ENCODE measurements at regions not wholly inside any gene's neighbourhood (a gene's known extent, or its start where the extent isn't known, plus 50 kb on each side); places are given as distances from the start of the nearest gene placed in this dataset.
"Not testable (repeated sequence)": the region's sequence is repeated elsewhere in the genome, so short reads cannot be mapped to it uniquely, and the experiment has no call there.

DNA sequence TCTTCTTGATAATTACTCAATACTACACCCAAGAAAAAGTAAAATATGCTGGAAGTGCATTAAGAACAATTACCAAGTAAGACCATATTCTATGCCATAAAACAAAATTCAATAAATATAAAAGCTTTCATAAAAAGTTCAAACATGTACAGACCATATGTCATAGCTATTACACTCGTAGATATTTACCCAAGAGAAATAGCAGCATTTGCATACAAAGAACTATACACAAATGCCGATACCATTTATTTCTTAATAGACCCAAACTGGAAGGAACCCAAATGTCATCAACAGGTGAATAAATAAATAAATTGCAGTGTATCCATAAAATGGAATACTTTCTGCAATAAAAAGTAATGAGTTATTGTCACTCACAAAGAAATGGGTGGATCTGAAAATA is 78.3 kb upstream of the SLC16A7 start:
- no peak for DNase-seq (ENCODE audit: low read depth, low spot score)

DNA sequence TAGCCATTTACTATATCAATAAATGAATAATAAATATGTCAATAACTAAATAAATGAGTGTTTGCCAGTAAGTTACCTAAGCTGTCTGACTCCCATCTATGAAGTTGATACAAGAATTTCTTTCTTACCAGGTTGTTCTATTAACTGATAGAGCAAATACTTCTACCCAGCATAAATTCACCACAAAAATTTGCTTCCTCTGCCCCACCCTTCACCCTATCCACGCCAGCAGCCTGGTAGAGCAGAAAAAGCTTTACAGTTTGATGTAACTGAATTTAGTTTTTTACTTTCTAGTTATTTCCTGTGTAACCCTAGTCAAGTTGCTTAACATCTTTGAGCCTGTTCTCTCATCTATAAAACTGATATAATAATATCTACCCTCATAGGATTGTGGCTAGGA is 94.9 kb upstream of the SLC16A7 start:
- no peak for DNase-seq (ENCODE audit: low read depth, low spot score)

DNA sequence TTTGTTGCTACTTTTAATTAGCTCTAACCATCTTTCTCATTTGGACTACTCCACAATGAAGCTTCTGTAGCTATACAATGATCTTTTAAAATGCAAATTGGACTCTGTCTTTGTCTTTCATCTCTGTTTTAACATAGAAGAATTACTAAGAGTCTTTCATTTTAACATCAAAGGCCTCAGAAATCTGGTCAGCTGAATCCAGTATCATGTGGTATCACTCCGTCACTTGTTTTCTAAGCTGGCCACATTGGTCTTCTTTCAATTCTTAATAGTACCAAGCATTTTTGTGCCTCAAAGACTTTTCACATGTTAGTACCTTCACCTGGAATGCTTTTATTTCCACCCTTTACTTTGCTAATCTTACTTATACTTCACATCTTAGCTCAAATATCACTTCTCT is 95.5 kb upstream of the SLC16A7 start:
- no peak for DNase-seq (ENCODE audit: low read depth, low spot score)

DNA sequence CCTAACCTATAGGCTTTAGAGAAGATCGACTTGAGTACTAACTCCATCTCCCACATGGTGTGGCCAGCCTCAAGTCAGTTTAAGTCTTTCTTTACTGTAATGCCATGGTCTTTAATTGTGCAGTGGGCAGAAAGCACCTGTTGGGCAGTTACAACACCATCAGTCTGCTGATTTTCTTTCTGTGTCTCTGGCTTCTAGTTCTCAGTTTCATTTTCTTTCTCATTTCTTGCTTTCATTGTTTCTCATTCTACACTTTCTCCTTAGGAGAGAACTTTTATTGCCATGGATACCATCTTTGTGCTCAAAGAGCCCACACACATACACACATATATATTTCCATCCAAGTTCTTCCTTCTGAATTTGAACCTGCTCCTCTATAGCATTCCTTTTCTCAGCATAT is 96.1 kb upstream of the SLC16A7 start:
- no peak for DNase-seq (ENCODE audit: low read depth, low spot score)

DNA sequence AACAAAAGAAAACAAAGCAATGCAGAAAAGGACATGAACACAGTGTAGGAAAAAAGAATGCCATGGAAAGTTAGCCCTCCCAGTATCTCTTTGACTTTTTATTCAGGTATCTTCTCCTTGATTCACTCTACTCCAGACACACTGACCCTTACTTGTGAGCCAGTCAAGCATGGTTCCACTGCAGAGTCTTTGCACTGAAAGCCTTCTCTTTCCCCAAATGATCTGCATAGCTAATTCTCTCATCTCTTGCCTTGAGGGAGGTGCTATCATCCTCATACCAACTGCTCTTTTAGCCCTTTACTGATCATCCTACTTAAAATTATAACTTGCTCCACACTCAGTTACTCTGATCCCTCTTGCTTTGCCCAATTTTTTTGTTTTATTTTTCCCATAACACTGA is 101.2 kb upstream of the SLC16A7 start:
- no peak for DNase-seq (ENCODE audit: low read depth, low spot score)

DNA sequence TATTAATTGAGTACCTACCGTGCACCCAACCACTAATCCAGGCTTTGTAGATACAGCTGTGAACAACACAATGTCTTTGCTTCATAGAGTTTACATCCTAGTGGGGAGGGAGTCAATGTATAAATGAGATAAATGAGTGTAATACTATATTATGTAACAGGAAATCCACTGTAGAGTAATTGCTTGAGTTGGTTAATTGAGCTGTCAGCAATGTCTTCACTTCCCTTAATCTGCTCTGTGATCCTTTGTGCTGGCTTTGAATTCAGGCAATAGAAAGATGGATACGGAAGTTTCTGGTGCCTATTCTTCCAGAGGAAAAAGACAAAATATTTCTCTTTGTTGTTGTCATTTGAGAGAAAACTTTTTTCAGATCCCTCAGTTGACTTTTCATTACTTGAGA is 104.0 kb upstream of the SLC16A7 start:
- DNase-seq (ENCODE audit: low read depth, low spot score), result no peak

DNA sequence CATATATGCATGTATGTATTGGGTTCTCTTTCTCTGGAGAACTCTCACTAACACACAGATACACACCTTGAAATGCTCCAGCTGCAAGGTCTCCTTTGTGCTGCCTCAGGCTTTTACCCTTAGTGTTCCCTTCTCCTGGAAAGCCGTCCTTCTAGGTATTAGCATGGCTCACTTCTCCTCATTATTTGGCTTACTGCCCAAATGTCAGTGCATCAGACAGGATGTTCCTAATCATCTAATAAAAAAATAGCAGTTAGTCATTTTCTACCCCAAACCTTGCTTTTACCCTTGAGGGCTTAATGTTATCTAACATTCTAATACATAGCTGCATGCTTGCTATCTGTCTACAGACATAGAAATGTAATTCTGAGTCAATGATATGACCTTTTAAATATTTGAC is 109.0 kb upstream of the SLC16A7 start:
- DNase-seq (ENCODE audit: low read depth, low spot score), result no peak

DNA sequence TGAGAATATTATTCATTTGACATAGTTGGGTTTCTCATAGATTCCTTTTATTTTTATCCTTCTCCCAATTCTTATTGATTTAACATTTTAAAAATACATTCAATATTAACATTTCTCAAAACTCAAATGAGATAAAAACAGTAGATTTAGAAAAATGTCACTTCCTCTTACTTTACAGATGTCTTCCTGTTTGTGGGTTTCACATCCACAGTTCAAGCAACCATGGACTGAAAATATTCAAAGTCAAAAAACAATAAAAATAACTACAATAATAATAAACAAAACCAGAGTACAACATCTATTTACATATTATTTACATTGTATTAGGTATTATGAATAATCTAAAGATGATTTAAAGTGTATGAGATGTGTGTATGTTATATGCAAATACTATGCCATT is 111.3 kb upstream of the SLC16A7 start:
- DNase-seq (ENCODE audit: low read depth, low spot score), result no peak

DNA sequence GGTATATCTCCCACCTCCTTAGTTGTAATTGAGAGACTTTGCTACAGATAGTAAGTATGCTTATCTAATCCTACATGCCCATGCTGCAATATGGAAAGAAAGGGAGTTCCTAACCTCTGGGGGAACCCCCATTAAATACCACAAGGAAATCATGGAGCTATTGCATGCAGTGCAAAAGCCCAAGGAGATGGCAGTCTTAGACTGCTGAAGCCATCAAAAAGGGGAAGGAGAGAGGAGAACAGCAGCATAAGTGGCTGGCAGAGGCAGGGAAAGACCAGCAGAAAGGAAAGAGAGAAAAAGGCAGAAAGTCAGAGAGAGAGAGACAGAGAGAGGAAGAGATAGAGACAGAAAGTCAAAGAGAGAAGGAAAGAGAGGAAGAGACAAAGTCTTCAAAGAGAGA is 121.6 kb upstream of the SLC16A7 start:
- DNase-seq (ENCODE audit: low read depth, low spot score), result not testable (repeated sequence)

DNA sequence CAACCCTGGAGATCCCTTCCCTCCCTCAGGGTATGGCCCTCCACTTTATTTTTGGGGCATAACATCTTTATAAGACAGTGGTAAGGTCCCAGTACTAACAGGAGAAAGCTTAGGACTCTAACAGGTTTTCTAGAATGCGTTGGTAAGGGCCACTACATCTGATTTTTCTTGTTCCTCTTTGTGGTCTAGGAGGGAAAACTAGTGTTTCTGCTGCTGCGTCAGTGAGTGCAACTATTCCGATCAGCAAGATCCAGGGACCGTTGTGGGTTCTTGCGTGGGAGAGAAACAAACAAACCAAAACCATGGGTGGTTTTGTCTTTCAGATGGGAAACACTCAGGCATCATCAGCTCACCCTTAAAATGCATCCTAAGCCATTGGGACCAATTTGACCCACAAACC is 123.6 kb upstream of the SLC16A7 start:
- DNase-seq (ENCODE audit: low read depth, low spot score), result no peak

DNA sequence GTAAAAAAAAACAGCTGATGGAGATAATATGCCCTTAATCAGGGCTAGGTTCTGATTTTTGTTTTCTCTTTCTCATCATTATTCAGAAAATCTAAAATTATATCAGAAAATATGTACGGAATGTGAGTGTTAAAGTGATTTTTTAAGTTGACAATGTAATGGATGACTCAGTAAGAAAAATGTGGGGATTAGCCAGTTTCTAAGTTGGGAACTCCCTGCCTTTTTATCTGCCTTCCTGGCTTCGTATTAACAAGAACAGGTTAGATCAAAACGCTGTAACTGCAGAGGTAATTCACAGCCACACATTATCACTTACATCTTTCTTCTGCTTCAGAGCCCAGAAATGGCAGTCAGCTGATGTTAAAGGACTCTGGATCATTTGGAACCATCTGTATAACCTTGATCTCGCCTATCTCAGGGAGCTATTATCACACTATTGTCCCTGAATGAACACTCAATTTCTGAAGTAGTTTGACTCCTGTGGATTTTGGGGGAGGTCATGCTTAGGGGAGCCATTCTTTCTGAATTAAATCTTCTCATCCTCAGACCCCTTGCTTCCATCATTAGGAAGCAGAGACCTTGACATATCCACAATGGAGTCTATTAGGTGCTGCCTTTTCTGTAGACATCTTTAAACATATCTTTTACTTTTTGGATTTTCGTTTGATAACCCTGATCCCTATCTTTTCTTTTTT is 135.7 kb upstream of the SLC16A7 start:
- no peak for DNase-seq (ENCODE audit: low read depth, low spot score)

DNA sequence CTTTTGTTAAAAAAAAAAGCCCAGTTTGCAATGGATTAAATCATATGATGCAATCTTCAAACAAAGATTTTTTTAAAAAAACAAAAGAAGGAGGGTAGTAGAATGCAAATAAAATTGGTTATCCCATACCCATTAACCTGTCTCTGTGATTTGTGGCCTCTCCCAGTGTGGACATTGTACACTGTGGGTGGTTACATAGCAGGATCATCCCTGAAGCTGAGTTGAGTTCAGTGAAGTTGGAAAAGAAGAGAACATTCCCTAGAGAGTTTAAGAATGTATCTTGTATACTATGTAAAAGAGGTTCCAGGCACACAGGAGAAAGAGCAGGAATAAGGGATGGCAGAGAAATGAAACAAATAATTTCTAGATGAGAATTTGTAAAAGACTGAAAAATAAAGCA is 142.4 kb upstream of the SLC16A7 start:
- DNase-seq (ENCODE audit: low read depth, low spot score), result no peak

DNA sequence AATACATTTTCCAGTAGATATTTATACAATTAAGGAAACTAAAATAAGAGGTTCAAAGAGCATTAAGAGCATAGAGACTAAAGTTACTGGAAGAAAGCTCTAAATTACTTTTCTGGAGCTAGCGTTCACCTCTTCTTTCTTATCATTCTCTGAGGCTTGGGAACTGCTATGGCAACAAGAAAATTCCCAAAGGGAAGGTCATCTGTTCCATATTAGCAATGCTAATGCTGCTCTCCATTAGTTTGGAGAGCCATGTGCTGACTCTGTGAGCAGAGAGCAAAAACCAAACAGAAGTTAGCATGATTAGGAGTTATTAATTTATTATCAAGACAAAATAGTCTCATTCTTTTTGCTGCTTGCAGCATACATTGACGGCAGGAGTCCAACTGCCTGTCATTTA is 143.1 kb upstream of the SLC16A7 start:
- no peak for DNase-seq (ENCODE audit: low read depth, low spot score)

DNA sequence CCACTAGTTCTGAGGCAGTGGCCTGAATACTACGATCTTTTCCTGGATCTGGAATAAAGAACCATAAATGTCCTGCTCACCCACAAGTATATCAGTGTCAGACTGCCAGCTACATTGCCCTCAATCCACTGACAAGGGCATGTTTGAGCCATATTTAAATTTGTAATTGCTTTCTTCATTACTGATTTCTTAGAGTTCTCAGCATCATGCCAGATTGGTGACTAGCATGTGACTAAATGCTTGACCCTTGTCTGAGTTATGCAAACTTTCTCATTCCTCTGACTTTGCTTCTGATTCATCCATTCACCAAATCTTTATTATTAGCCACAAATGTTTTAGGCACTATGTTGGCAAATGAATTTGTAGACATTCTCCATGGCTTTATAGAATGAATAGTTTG is 143.6 kb upstream of the SLC16A7 start:
- DNase-seq (ENCODE audit: low read depth, low spot score), result no peak

DNA sequence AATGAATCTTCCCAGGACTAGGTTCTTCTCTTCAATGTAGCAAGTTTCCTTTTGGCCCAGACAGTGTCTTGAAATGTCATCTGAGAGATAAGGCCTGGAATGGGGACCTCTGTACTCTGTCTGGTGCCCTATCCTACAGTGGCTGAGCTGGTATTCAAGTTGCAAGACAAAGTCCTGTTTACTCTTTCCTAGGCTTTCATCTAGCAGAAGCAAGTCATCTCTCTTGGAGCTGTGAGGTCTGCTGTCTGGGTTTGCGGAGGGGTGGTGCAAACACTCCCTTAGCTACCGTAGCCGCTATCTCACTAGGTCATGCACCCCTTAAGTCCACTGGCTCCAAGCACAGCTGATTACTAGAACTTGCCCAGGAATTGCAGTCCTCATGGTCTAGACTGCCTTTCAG is 149.7 kb upstream of the SLC16A7 start:
- DNase-seq (ENCODE audit: low read depth, low spot score), result peak; percentile 10

DNA sequence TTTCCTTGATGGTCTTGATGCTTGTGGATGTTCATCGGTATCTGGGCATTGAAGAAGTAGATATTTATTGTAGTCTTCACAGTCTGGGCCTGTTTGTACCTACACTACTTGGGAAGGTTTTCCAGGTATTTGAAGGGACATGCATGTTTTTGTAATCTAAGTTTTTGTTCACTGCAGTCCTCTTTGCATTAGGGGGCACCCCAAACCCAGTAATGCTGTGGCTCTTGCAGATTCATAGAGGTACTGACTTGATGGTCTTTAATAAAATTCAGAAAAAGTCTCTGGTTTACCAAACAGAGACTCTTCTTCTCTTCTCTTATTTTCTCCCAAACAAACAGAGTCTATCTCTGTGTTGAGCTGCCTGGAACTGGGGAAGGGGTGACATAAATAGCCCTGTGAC is 150.9 kb upstream of the SLC16A7 start:
- DNase-seq (ENCODE audit: low read depth, low spot score), result no peak

DNA sequence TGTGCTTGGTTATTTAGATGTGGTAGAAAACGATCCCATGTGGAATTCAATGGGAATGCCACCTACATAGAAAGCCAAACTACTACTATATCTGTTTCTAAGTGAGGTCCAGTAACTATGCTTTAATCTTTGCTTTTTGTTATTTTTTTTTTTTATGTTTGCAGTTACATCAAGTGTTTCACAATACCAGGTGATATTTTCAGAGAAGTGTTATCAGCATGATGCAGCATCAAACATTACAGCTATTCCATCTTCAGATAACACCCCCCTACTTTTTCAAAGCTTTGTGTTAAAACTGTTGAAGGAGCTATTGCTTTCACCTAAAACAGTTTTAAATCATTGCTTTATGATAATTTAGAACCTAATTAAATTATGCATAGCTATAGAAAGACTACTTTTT is 163.8 kb upstream of the SLC16A7 start:
- DNase-seq (ENCODE audit: low read depth, low spot score), result no peak

DNA sequence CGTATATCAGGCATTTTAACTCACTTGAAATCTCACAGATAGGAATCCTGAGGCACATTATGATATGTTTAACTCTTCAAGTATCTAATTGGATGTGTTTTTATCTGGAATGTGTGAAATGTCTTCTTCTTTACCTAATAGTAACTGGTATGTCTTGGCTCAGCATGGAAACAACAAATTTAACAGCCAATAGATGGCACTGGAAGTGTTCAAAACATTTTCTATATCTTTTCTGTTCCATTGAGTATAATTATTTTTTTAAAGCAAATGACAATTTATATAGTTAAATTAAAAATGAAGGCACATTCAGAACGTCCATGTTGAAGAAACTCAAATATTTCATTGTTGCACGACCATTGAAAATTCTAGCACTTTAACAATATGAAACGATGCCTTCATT is 164.6 kb upstream of the SLC16A7 start:
- no peak for DNase-seq (ENCODE audit: low read depth, low spot score)

DNA sequence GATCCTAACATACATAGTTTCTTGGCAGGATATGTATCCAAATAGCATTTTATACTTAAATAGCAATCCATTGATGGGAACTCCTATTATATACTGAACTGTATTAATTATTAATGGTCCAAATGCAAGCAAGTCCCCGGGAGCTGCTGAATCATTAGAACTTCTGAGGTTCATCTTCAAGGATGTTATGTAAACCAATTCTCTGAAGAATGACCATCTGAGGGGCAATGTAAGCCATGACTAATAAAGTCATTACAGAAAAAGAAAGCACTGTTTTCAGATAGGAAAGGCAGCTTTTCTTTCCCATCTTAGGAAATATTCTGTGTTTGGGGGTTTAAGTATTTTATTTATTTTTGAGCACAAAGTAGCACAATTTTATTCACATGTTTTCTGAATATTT is 166.1 kb upstream of the SLC16A7 start:
- DNase-seq (ENCODE audit: low read depth, low spot score), result no peak

DNA sequence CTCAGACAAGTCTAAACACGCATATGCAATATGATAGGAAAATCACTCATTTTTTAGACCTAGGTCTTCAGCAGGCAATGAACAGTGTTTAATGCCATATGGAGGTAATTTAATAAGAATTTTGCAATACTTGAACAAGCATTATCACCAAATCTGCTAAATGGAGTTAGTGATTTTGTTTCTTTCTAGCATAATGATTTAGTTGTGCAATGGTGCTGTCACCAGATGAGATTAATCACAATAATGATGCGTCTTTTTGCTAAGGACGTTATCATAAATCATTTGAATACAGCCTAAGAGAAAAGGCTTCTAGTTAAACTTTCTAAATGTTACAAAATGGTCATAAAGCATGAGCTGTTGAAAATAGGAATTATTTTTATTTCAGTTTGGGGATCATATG is 170.0 kb upstream of the SLC16A7 start:
- DNase-seq (ENCODE audit: low read depth, low spot score), result no peak

DNA sequence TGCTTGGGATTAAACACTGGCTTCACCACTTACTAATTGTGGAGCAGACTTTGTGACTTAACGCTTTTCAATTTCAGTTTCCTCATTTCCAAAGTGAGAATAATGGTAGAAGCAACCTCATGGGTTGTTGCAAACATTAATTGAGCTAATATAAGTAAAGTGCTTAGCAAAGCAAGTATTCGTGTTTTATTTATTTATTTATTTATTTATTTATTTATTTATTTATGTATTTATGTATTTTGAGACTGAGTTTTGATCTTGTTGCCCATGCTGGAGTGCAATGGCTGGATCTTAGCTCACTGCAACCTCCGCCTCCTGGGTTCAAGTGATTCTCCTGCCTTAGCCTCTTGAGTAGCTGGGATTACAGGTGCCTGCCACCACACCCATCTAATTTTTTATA is 171.2 kb upstream of the SLC16A7 start:
- not testable (repeated sequence) for DNase-seq (ENCODE audit: low read depth, low spot score)

DNA sequence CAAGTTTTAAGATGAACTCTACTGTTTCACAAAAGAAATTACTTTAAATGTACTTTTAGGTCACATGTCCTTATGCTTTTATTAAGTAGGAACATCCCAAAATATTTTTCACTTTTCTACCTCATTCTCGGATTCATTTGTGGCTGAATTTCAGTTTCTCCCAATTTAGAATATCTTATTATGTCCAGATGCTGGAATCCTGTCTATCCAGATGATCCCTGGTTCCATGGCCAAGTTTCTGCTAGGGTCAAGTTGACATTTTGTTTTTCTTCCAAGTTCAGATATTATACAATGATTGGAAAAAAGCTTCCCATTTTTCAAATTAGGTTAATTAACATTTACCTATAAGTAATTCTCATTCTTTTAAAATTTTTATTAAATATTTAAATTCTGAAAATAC is 181.8 kb upstream of the SLC16A7 start:
- no peak for DNase-seq (ENCODE audit: low read depth, low spot score)

DNA sequence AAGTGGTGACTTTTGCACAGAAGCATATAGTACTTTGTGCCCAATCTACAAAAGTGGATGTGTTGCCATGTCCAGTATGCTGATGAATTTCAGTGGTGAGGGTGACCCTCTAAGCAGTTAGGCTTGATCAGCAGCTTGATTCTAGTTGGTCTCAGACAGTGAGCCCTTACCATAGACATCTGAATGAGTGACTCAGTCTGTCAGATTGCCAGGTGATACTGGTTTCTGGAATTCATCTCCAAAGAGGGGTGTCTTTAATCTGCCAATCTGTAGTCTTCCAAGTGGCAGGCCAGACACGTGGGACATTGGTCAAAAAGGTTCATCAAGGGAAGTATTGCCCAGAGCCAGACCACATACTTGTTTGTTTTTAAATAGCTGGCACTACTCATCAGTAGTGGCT is 187.4 kb upstream of the SLC16A7 start:
- DNase-seq (ENCODE audit: low read depth, low spot score), result no peak

DNA sequence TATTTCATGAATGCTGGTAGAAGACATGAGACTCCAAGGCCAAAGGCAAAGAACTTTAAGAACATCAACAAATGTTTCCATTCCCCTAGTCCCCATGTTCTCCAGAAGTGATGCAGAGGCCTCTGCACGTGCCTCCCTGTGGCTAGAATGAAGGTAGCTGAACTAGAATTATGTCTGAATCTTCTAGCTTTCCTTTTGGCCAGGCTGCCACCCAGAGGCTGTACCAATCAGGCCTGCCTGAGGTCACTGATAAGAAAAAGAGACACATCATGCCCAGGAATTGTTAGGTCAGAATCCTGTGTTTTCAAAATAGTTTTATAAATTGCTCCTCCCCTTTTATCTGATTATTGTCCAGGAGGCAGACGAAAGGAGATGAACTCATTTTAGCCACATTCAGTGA is 188.0 kb upstream of the SLC16A7 start:
- no peak for DNase-seq (ENCODE audit: low read depth, low spot score)
